Keratinocyte (primary cell): ENCODE measurements at regions not wholly inside any gene's neighbourhood (a gene's known extent, or its start where the extent isn't known, plus 50 kb on each side); places are given as distances from the start of the nearest gene placed in this dataset.

ENCODE experiments used
- DNase-seq: peaks from one replicate; pipeline ENCODE4 v3.0.0-alpha.2; 2011; ENCODE audit warnings: low read depth, missing footprints, low spot score
- FAIRE-seq: peaks from 2 replicates; lab custom pipeline; 2011; peaks lifted over from hg19 to GRCh38; lab: Jason Lieb, UNC
- H2AFZ ChIP-seq: 2 replicates; pipeline ENCODE4 v1.6.0; 2012; ENCODE audit warnings: low read length, control low read depth, inconsistent platforms; ENCODE audit not compliant: control insufficient read depth
- H3K27ac ChIP-seq: 2 replicates; pipeline ENCODE4 v1.5.1; 2011; ENCODE audit warnings: low read length; ENCODE audit not compliant: control insufficient read depth, insufficient read depth
- H3K27me3 ChIP-seq: 3 replicates; pipeline ENCODE4 v1.6.0; 2011; ENCODE audit warnings: low read length; ENCODE audit not compliant: control insufficient read depth, insufficient read depth; ENCODE audit errors: extremely low read depth
- H3K36me3 ChIP-seq, 2 experiments: 2 replicates in 1 of 2; 3 replicates in 1 of 2; pipeline ENCODE4 v1.5.1; 2011; ENCODE audit warnings: low read length in 2 of 2, mild to moderate bottlenecking in 1 of 2; ENCODE audit not compliant: control insufficient read depth in 2 of 2, insufficient read depth in 2 of 2; ENCODE audit errors: extremely low read depth in 1 of 2
- H3K4me1 ChIP-seq: 3 replicates; pipeline ENCODE4 v1.5.1; 2011; ENCODE audit warnings: low read length; ENCODE audit not compliant: control insufficient read depth, insufficient read depth; ENCODE audit errors: extremely low read depth
- H3K4me2 ChIP-seq: 3 replicates; pipeline ENCODE4 v1.6.0; 2011; ENCODE audit warnings: low read depth, low read length; ENCODE audit not compliant: control insufficient read depth, insufficient read depth; ENCODE audit errors: extremely low read depth
- H3K4me3 ChIP-seq, 3 experiments: fragments of 200-600 bp in 1 of 3; sonication (generic) in 1 of 3; 2 replicates in 2 of 3; 3 replicates in 1 of 3; pipeline ENCODE4 v1.5.1; 2011 to 2016; ENCODE audit warnings: low read length in 3 of 3, mild to moderate bottlenecking in 3 of 3, control low read depth in 2 of 3, inconsistent platforms in 1 of 3, low read depth in 1 of 3, mixed read lengths in 1 of 3, mixed run types in 1 of 3, moderate library complexity in 1 of 3; ENCODE audit not compliant: control insufficient read depth in 2 of 3, insufficient read depth in 2 of 3; ENCODE audit errors: extremely low read depth in 1 of 3
- H3K79me2 ChIP-seq: 2 replicates; pipeline ENCODE4 v1.6.0; 2012; ENCODE audit warnings: low read length; ENCODE audit not compliant: control insufficient read depth, insufficient read depth
- H3K9ac ChIP-seq: 3 replicates; pipeline ENCODE4 v1.6.0; 2011; ENCODE audit warnings: low read length; ENCODE audit not compliant: control insufficient read depth, insufficient read depth; ENCODE audit errors: extremely low read depth
- H3K9me1 ChIP-seq: 3 replicates; pipeline ENCODE4 v1.6.0; 2011; ENCODE audit warnings: low read length; ENCODE audit not compliant: control insufficient read depth, insufficient read depth; ENCODE audit errors: extremely low read depth
- H3K9me3 ChIP-seq: 2 replicates; pipeline ENCODE4 v1.5.1; 2012; ENCODE audit warnings: low read depth, low read length; ENCODE audit not compliant: control insufficient read depth
- H4K20me1 ChIP-seq: 3 replicates; pipeline ENCODE4 v1.6.0; 2011; ENCODE audit warnings: low read length; ENCODE audit not compliant: control insufficient read depth, insufficient read depth; ENCODE audit errors: extremely low read depth
- EZH2 ChIP-seq: IDR thresholded peaks from one replicate; pipeline ENCODE4 v1.6.1; 2012; ENCODE audit warnings: inconsistent platforms, mild to moderate bottlenecking, low read length, moderate library complexity
- dilution Hi-C: fragments of 300-500 bp; cut with MboI; formaldehyde crosslinking; loops from one replicate; pipeline ENCODE4 v1.7.0; 2020; ENCODE audit warnings: low sequenced_read_pairs; ENCODE audit not compliant: extremely low pct_ligation_motif_present
- TF ChIP-seq, protein P1 (sequence below), 3 experiments: IDR thresholded peaks in 1 of 3; conservative IDR thresholded peaks in 1 of 3; optimal IDR thresholded peaks in 1 of 3; 2 replicates in 2 of 3; 3 replicates in 1 of 3; pipeline versions ENCODE3 to v1.5.1; 2011; ENCODE audit warnings: low read length in 3 of 3, mild to moderate bottlenecking in 3 of 3, moderate library complexity in 2 of 3, control low read depth in 1 of 3, inconsistent platforms in 1 of 3; ENCODE audit not compliant: insufficient read depth in 2 of 3; ENCODE audit errors: extremely low read depth in 1 of 3

- dilution Hi-C loops = no loop called here
- H3K4me1 ChIP-seq = no peaks in the 10 kb centered on the region
- peaks cover 7 to 17% of the 10 kb centered on the region in 2 experiments for H3K36me3 ChIP-seq
- peaks cover 13% of the 10 kb centered on the region for H3K9me3 ChIP-seq
- no peaks in the 10 kb centered on the region for H4K20me1 ChIP-seq
- no peak for DNase-seq
- H3K9ac ChIP-seq = no peak overlapping the region
- no peaks in the 10 kb centered on the region for H3K9me1 ChIP-seq
- H3K4me3 ChIP-seq = no peak overlapping the region
- TF ChIP-seq, protein P1, sequence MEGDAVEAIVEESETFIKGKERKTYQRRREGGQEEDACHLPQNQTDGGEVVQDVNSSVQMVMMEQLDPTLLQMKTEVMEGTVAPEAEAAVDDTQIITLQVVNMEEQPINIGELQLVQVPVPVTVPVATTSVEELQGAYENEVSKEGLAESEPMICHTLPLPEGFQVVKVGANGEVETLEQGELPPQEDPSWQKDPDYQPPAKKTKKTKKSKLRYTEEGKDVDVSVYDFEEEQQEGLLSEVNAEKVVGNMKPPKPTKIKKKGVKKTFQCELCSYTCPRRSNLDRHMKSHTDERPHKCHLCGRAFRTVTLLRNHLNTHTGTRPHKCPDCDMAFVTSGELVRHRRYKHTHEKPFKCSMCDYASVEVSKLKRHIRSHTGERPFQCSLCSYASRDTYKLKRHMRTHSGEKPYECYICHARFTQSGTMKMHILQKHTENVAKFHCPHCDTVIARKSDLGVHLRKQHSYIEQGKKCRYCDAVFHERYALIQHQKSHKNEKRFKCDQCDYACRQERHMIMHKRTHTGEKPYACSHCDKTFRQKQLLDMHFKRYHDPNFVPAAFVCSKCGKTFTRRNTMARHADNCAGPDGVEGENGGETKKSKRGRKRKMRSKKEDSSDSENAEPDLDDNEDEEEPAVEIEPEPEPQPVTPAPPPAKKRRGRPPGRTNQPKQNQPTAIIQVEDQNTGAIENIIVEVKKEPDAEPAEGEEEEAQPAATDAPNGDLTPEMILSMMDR (optimal IDR thresholded peaks at IDR 0.05 in 1 of 3, IDR thresholded peaks at IDR 0.05 in 1 of 3, conservative IDR thresholded peaks at IDR 0.05 in 1 of 3; ENCODE audit: extremely low read depth in 1 of 3, insufficient read depth in 2 of 3, low read length in 3 of 3) = peak in 2 of 3 experiments; percentile 41 to 45
- no peak for TF ChIP-seq EZH2
- no peaks in the 10 kb centered on the region for H3K27me3 ChIP-seq
- no peak overlapping the region for H3K27ac ChIP-seq
- no peak overlapping the region for H3K4me2 ChIP-seq
- H2AFZ ChIP-seq = no peak overlapping the region
- no peak for FAIRE-seq
- H3K79me2 ChIP-seq = no peaks in the 10 kb centered on the region
These were observed 1438.6 kb downstream of the UQCRFS1 start for GRCh38 chr19:27774337-27774736.

GRCh38 chr19:27773318-27774094 is 1439.4 kb downstream of the UQCRFS1 start:
- FAIRE-seq = no peak
- TF ChIP-seq, protein P1 (optimal IDR thresholded peaks at IDR 0.05 in 1 of 3, IDR thresholded peaks at IDR 0.05 in 1 of 3, conservative IDR thresholded peaks at IDR 0.05 in 1 of 3; ENCODE audit: extremely low read depth in 1 of 3, insufficient read depth in 2 of 3, low read length in 3 of 3) = no peak
- no peak for TF ChIP-seq EZH2
- Histone ChIP-seq H3K27me3 (no peaks in the 10 kb centered on the region), H3K4me3 (no peak overlapping the region), H3K4me1 (no peaks in the 10 kb centered on the region), H2AFZ (no peak overlapping the region), H3K27ac (no peak overlapping the region), H3K36me3 (peaks cover 7 to 17% of the 10 kb centered on the region in 2 experiments), H3K9me1 (no peaks in the 10 kb centered on the region), H3K9me3 (peaks cover 13% of the 10 kb centered on the region), H3K79me2 (no peaks in the 10 kb centered on the region), H3K9ac (no peak overlapping the region), H4K20me1 (no peaks in the 10 kb centered on the region), H3K4me2 (no peak overlapping the region)
- dilution Hi-C loops = no loop called here
- no peak for DNase-seq
